H9 (cell line): ENCODE measurements at regions not wholly inside any gene's neighbourhood (a gene's known extent, or its start where the extent isn't known, plus 50 kb on each side); places are given as distances from the start of the nearest gene placed in this dataset.

ENCODE experiments used
- DNase-seq: peaks from one replicate; pipeline ENCODE4 v3.0.0-alpha.2; 2017
- H2AFZ ChIP-seq: one replicate; pipeline ENCODE4 v1.6.1; 2013; ENCODE audit warnings: mild to moderate bottlenecking, low read length, control low read depth, moderate library complexity
- H2AK5ac ChIP-seq: 2 replicates; pipeline ENCODE4 v1.6.1; 2013; ENCODE audit warnings: low read length, control low read depth, mixed read lengths; ENCODE audit not compliant: insufficient read length
- H2BK120ac ChIP-seq: one replicate; pipeline ENCODE4 v1.6.1; 2013; ENCODE audit warnings: low read depth, mild to moderate bottlenecking, low read length, control low read depth, inconsistent platforms; ENCODE audit not compliant: poor library complexity, severe bottlenecking
- H2BK12ac ChIP-seq: 2 replicates; pipeline ENCODE4 v1.6.1; 2013; ENCODE audit warnings: low read length, control low read depth, mixed read lengths, low read depth; ENCODE audit not compliant: insufficient read length
- H2BK15ac ChIP-seq: 2 replicates; pipeline ENCODE4 v1.6.1; 2013; ENCODE audit warnings: low read depth, low read length, control low read depth
- H2BK20ac ChIP-seq: one replicate; pipeline ENCODE4 v1.6.1; 2013; ENCODE audit warnings: low read depth, mild to moderate bottlenecking, low read length, control low read depth, inconsistent platforms; ENCODE audit not compliant: poor library complexity, severe bottlenecking
- H2BK5ac ChIP-seq: 2 replicates; pipeline ENCODE4 v1.6.1; 2013; ENCODE audit warnings: low read length, control low read depth, mixed read lengths; ENCODE audit not compliant: insufficient read length
- H3K14ac ChIP-seq: 2 replicates; pipeline ENCODE4 v1.6.1; 2013; ENCODE audit warnings: low read length, control low read depth; ENCODE audit not compliant: insufficient read depth
- H3K18ac ChIP-seq: 2 replicates; pipeline ENCODE4 v1.6.1; 2013; ENCODE audit warnings: low read depth, mild to moderate bottlenecking, mixed read lengths, low read length, control low read depth; ENCODE audit not compliant: insufficient read length
- H3K23ac ChIP-seq: 2 replicates; pipeline ENCODE4 v1.6.1; 2013; ENCODE audit warnings: low read length, control low read depth, mixed read lengths, low read depth; ENCODE audit not compliant: insufficient read length
- H3K23me2 ChIP-seq: 2 replicates; pipeline ENCODE4 v1.6.1; 2013; ENCODE audit warnings: low read depth, mild to moderate bottlenecking, mixed read lengths, low read length, control low read depth; ENCODE audit not compliant: insufficient read length, poor library complexity, severe bottlenecking
- H3K27ac ChIP-seq: 2 replicates; pipeline ENCODE4 v1.5.1; 2013; ENCODE audit warnings: low read length, control low read depth, mixed read lengths, low read depth; ENCODE audit not compliant: insufficient read length
- H3K27me3 ChIP-seq: 2 replicates; pipeline ENCODE4 v1.6.1; 2013; ENCODE audit warnings: low read length, control low read depth, inconsistent platforms; ENCODE audit not compliant: insufficient read depth
- H3K4ac ChIP-seq: 2 replicates; pipeline ENCODE4 v1.6.1; 2013; ENCODE audit warnings: low read depth, mild to moderate bottlenecking, control low read depth, inconsistent platforms, low read length, moderate library complexity
- H3K4me1 ChIP-seq: 2 replicates; pipeline ENCODE4 v1.6.1; 2013; ENCODE audit warnings: low read length, control low read depth, inconsistent platforms; ENCODE audit not compliant: insufficient read depth
- H3K4me2 ChIP-seq: 2 replicates; pipeline ENCODE4 v1.6.1; 2013; ENCODE audit warnings: low read length, control low read depth, mixed read lengths; ENCODE audit not compliant: insufficient read length, insufficient read depth
- H3K56ac ChIP-seq: 2 replicates; pipeline ENCODE4 v1.6.1; 2013; ENCODE audit warnings: low read depth, mild to moderate bottlenecking, mixed read lengths, low read length, control low read depth; ENCODE audit not compliant: insufficient read length
- H3K79me1 ChIP-seq: 2 replicates; pipeline ENCODE4 v1.6.1; 2013; ENCODE audit warnings: low read depth, mild to moderate bottlenecking, moderate library complexity, low read length, control low read depth, inconsistent platforms; ENCODE audit not compliant: insufficient read depth, poor library complexity, severe bottlenecking
- H3K79me2 ChIP-seq: 2 replicates; pipeline ENCODE4 v1.6.1; 2013; ENCODE audit warnings: low read length, control low read depth, inconsistent platforms; ENCODE audit not compliant: insufficient read depth
- H3K9ac ChIP-seq: 2 replicates; pipeline ENCODE4 v1.6.1; 2013; ENCODE audit warnings: low read length, control low read depth, mixed read lengths; ENCODE audit not compliant: insufficient read length; ENCODE audit errors: extremely low read depth
- H3K9me3 ChIP-seq: one replicate; pipeline ENCODE4 v1.6.1; 2013; ENCODE audit warnings: low read depth, low read length, inconsistent platforms; ENCODE audit not compliant: control insufficient read depth
- H3T11ph ChIP-seq: one replicate; pipeline ENCODE4 v1.6.1; 2013; ENCODE audit warnings: mild to moderate bottlenecking, low read length, control low read depth, inconsistent platforms
- H4K20me1 ChIP-seq: one replicate; pipeline ENCODE4 v1.6.1; 2013; ENCODE audit not compliant: control insufficient read depth, insufficient read length, insufficient read depth
- H4K5ac ChIP-seq: 2 replicates; pipeline ENCODE4 v1.6.1; 2013; ENCODE audit warnings: low read depth, mild to moderate bottlenecking, mixed read lengths, low read length, control low read depth; ENCODE audit not compliant: insufficient read length
- H4K8ac ChIP-seq: replicated peaks from 2 replicates; pipeline ENCODE4 v1.6.1; 2013; ENCODE audit warnings: low read length, control low read depth, mixed read lengths, low read depth; ENCODE audit not compliant: insufficient read length
- H4K91ac ChIP-seq: 2 replicates; pipeline ENCODE4 v1.6.1; 2013; ENCODE audit warnings: low read depth, mild to moderate bottlenecking, moderate library complexity, mixed read lengths, low read length, control low read depth; ENCODE audit not compliant: insufficient read length
- H3K27ac Mint-ChIP-seq, 3 experiments: 2 replicates in 2 of 3; 3 replicates in 1 of 3; pipeline ENCODE4 v1.8.0; 2020 to 2021; ENCODE audit warnings: mixed read lengths in 3 of 3, mild to moderate bottlenecking in 1 of 3, moderate library complexity in 1 of 3
- H3K27me3 Mint-ChIP-seq: 2 replicates; pipeline ENCODE4 v1.8.0; 2021; ENCODE audit warnings: low read depth, mild to moderate bottlenecking, moderate library complexity, mixed read lengths
- H3K36me3 Mint-ChIP-seq, 3 experiments: 2 replicates in 2 of 3; 3 replicates in 1 of 3; pipeline ENCODE4 v1.8.0; 2020 to 2021; ENCODE audit warnings: low read depth in 3 of 3, mixed read lengths in 3 of 3; ENCODE audit not compliant: insufficient read depth in 1 of 3
- H3K4me1 Mint-ChIP-seq, 2 experiments: 2 replicates each; pipeline ENCODE4 v1.8.0; 2020; ENCODE audit warnings: mixed read lengths in 2 of 2
- H3K4me3 Mint-ChIP-seq, 2 experiments: 2 replicates in 1 of 2; 3 replicates in 1 of 2; pipeline ENCODE4 v1.8.0; 2020 to 2021; ENCODE audit warnings: mild to moderate bottlenecking in 2 of 2, mixed read lengths in 2 of 2, moderate library complexity in 1 of 2
- H3K9me3 Mint-ChIP-seq, 2 experiments: 2 replicates in 1 of 2; 3 replicates in 1 of 2; pipeline ENCODE4 v1.8.0; 2020; ENCODE audit warnings: mild to moderate bottlenecking in 2 of 2, mixed read lengths in 2 of 2, moderate library complexity in 1 of 2
- WGBS: extraction: QIAGEN DNeasy Blood & Tissue Kit; methylation state at CpG from one replicate; pipeline ENCODE4 v1.1.7; 2013; ENCODE audit warnings: missing lambda C conversion rate, low lambda C conversion rate, mixed read lengths; ENCODE audit not compliant: insufficient read length; ENCODE audit errors: extremely low coverage; 5-methylcytosine and 5-hydroxymethylcytosine counted together
- TF ChIP-seq, protein P1 (sequence below): fragments of 200-600 bp; sonication (generic); conservative IDR thresholded peaks from 3 replicates; pipeline ENCODE4 v1.8.0; 2021; ENCODE audit warnings: antibody characterized with exemption, mild to moderate bottlenecking

DNA sequence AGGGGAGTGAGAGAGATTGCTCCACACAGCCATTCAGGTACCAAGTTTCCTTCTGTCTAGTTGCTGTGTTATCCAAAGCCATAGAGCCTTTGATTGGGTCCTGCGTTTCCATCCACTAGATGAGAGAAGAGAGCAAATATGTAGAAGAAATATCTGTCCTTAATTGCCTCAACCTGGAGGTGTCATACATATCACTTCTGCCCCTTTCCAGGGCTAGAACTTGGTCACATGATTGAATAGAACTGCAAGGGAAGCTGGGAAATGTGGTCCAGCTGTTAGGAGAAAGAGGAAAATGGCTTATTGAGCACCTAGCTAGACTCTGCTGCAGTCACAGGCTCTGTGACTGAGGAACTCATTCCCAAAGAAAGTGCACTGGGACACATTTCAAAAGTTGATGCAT lies 115.6 kb upstream of the JAG1 start:
- Histone ChIP-seq H4K20me1 (no peaks in the 10 kb centered on the region), H2BK5ac (no peak overlapping the region), H3K9me3 (no peaks in the 10 kb centered on the region), H3K9ac (no peak overlapping the region), H2AFZ (no peak overlapping the region), H3T11ph (no peak overlapping the region), H3K27me3 (no peaks in the 10 kb centered on the region), H3K4me2 (no peak overlapping the region), H4K8ac (no peak overlapping the region), H3K4me1 (peaks cover 6% of the 10 kb centered on the region; the same call in 1 of the 2 replicates), H2BK12ac (no peak overlapping the region), H3K23me2 (no peaks in the 10 kb centered on the region), H3K23ac (no peak overlapping the region), H3K14ac (no peak overlapping the region), H3K4ac (no peak overlapping the region), H2AK5ac (no peak overlapping the region), H4K91ac (no peak overlapping the region), H2BK20ac (no peak overlapping the region), H3K56ac (no peak overlapping the region), H4K5ac (no peak overlapping the region), H3K27ac (no peak overlapping the region), H3K18ac (no peak overlapping the region), H3K79me2 (no peaks in the 10 kb centered on the region), H2BK15ac (no peak overlapping the region), H2BK120ac (no peak overlapping the region), H3K79me1 (no peaks in the 10 kb centered on the region)
- no CpG with 5 or more reads among the region's 1 CpG for WGBS
- no peak overlapping the region for H3K4me3 Mint-ChIP-seq
- no peaks in the 10 kb centered on the region; a peak in 1 of 5 replicates for H3K9me3 Mint-ChIP-seq
- no peak for DNase-seq
- H3K4me1 Mint-ChIP-seq = peaks cover 15 to 45% of the 10 kb centered on the region in 2 experiments
- H3K27ac Mint-ChIP-seq = peak overlapping the region in 1 of 3 experiments; percentile 56; a peak in 1 of 7 replicates
- H3K27me3 Mint-ChIP-seq = peaks cover 2% of the 10 kb centered on the region; the same call in 1 of the 2 replicates
- no peaks in the 10 kb centered on the region for H3K36me3 Mint-ChIP-seq
- TF ChIP-seq, protein P1, sequence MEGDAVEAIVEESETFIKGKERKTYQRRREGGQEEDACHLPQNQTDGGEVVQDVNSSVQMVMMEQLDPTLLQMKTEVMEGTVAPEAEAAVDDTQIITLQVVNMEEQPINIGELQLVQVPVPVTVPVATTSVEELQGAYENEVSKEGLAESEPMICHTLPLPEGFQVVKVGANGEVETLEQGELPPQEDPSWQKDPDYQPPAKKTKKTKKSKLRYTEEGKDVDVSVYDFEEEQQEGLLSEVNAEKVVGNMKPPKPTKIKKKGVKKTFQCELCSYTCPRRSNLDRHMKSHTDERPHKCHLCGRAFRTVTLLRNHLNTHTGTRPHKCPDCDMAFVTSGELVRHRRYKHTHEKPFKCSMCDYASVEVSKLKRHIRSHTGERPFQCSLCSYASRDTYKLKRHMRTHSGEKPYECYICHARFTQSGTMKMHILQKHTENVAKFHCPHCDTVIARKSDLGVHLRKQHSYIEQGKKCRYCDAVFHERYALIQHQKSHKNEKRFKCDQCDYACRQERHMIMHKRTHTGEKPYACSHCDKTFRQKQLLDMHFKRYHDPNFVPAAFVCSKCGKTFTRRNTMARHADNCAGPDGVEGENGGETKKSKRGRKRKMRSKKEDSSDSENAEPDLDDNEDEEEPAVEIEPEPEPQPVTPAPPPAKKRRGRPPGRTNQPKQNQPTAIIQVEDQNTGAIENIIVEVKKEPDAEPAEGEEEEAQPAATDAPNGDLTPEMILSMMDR = no peak
